H9 (cell line): ENCODE measurements at regions not wholly inside any gene's neighbourhood (a gene's known extent, or its start where the extent isn't known, plus 50 kb on each side); places are given as distances from the start of the nearest gene placed in this dataset.

Experiments
- DNase-seq: peaks from one replicate; pipeline ENCODE4 v3.0.0-alpha.2; 2017
- H2AFZ ChIP-seq: one replicate; pipeline ENCODE4 v1.6.1; 2013; ENCODE audit warnings: mild to moderate bottlenecking, low read length, control low read depth, moderate library complexity
- H2AK5ac ChIP-seq: 2 replicates; pipeline ENCODE4 v1.6.1; 2013; ENCODE audit warnings: low read length, control low read depth, mixed read lengths; ENCODE audit not compliant: insufficient read length
- H2BK120ac ChIP-seq: one replicate; pipeline ENCODE4 v1.6.1; 2013; ENCODE audit warnings: low read depth, mild to moderate bottlenecking, low read length, control low read depth, inconsistent platforms; ENCODE audit not compliant: poor library complexity, severe bottlenecking
- H2BK12ac ChIP-seq: 2 replicates; pipeline ENCODE4 v1.6.1; 2013; ENCODE audit warnings: low read length, control low read depth, mixed read lengths, low read depth; ENCODE audit not compliant: insufficient read length
- H2BK15ac ChIP-seq: 2 replicates; pipeline ENCODE4 v1.6.1; 2013; ENCODE audit warnings: low read depth, low read length, control low read depth
- H2BK20ac ChIP-seq: one replicate; pipeline ENCODE4 v1.6.1; 2013; ENCODE audit warnings: low read depth, mild to moderate bottlenecking, low read length, control low read depth, inconsistent platforms; ENCODE audit not compliant: poor library complexity, severe bottlenecking
- H2BK5ac ChIP-seq: 2 replicates; pipeline ENCODE4 v1.6.1; 2013; ENCODE audit warnings: low read length, control low read depth, mixed read lengths; ENCODE audit not compliant: insufficient read length
- H3K14ac ChIP-seq: 2 replicates; pipeline ENCODE4 v1.6.1; 2013; ENCODE audit warnings: low read length, control low read depth; ENCODE audit not compliant: insufficient read depth
- H3K18ac ChIP-seq: 2 replicates; pipeline ENCODE4 v1.6.1; 2013; ENCODE audit warnings: low read depth, mild to moderate bottlenecking, mixed read lengths, low read length, control low read depth; ENCODE audit not compliant: insufficient read length
- H3K23ac ChIP-seq: 2 replicates; pipeline ENCODE4 v1.6.1; 2013; ENCODE audit warnings: low read length, control low read depth, mixed read lengths, low read depth; ENCODE audit not compliant: insufficient read length
- H3K23me2 ChIP-seq: 2 replicates; pipeline ENCODE4 v1.6.1; 2013; ENCODE audit warnings: low read depth, mild to moderate bottlenecking, mixed read lengths, low read length, control low read depth; ENCODE audit not compliant: insufficient read length, poor library complexity, severe bottlenecking
- H3K27ac ChIP-seq: 2 replicates; pipeline ENCODE4 v1.5.1; 2013; ENCODE audit warnings: low read length, control low read depth, mixed read lengths, low read depth; ENCODE audit not compliant: insufficient read length
- H3K27me3 ChIP-seq: 2 replicates; pipeline ENCODE4 v1.6.1; 2013; ENCODE audit warnings: low read length, control low read depth, inconsistent platforms; ENCODE audit not compliant: insufficient read depth
- H3K4ac ChIP-seq: 2 replicates; pipeline ENCODE4 v1.6.1; 2013; ENCODE audit warnings: low read depth, mild to moderate bottlenecking, control low read depth, inconsistent platforms, low read length, moderate library complexity
- H3K4me1 ChIP-seq: 2 replicates; pipeline ENCODE4 v1.6.1; 2013; ENCODE audit warnings: low read length, control low read depth, inconsistent platforms; ENCODE audit not compliant: insufficient read depth
- H3K4me2 ChIP-seq: 2 replicates; pipeline ENCODE4 v1.6.1; 2013; ENCODE audit warnings: low read length, control low read depth, mixed read lengths; ENCODE audit not compliant: insufficient read length, insufficient read depth
- H3K56ac ChIP-seq: 2 replicates; pipeline ENCODE4 v1.6.1; 2013; ENCODE audit warnings: low read depth, mild to moderate bottlenecking, mixed read lengths, low read length, control low read depth; ENCODE audit not compliant: insufficient read length
- H3K79me1 ChIP-seq: 2 replicates; pipeline ENCODE4 v1.6.1; 2013; ENCODE audit warnings: low read depth, mild to moderate bottlenecking, moderate library complexity, low read length, control low read depth, inconsistent platforms; ENCODE audit not compliant: insufficient read depth, poor library complexity, severe bottlenecking
- H3K79me2 ChIP-seq: 2 replicates; pipeline ENCODE4 v1.6.1; 2013; ENCODE audit warnings: low read length, control low read depth, inconsistent platforms; ENCODE audit not compliant: insufficient read depth
- H3K9ac ChIP-seq: 2 replicates; pipeline ENCODE4 v1.6.1; 2013; ENCODE audit warnings: low read length, control low read depth, mixed read lengths; ENCODE audit not compliant: insufficient read length; ENCODE audit errors: extremely low read depth
- H3K9me3 ChIP-seq: one replicate; pipeline ENCODE4 v1.6.1; 2013; ENCODE audit warnings: low read depth, low read length, inconsistent platforms; ENCODE audit not compliant: control insufficient read depth
- H3T11ph ChIP-seq: one replicate; pipeline ENCODE4 v1.6.1; 2013; ENCODE audit warnings: mild to moderate bottlenecking, low read length, control low read depth, inconsistent platforms
- H4K20me1 ChIP-seq: one replicate; pipeline ENCODE4 v1.6.1; 2013; ENCODE audit not compliant: control insufficient read depth, insufficient read length, insufficient read depth
- H4K5ac ChIP-seq: 2 replicates; pipeline ENCODE4 v1.6.1; 2013; ENCODE audit warnings: low read depth, mild to moderate bottlenecking, mixed read lengths, low read length, control low read depth; ENCODE audit not compliant: insufficient read length
- H4K8ac ChIP-seq: replicated peaks from 2 replicates; pipeline ENCODE4 v1.6.1; 2013; ENCODE audit warnings: low read length, control low read depth, mixed read lengths, low read depth; ENCODE audit not compliant: insufficient read length
- H4K91ac ChIP-seq: 2 replicates; pipeline ENCODE4 v1.6.1; 2013; ENCODE audit warnings: low read depth, mild to moderate bottlenecking, moderate library complexity, mixed read lengths, low read length, control low read depth; ENCODE audit not compliant: insufficient read length
- H3K27ac Mint-ChIP-seq, 3 experiments: 2 replicates in 2 of 3; 3 replicates in 1 of 3; pipeline ENCODE4 v1.8.0; 2020 to 2021; ENCODE audit warnings: mixed read lengths in 3 of 3, mild to moderate bottlenecking in 1 of 3, moderate library complexity in 1 of 3
- H3K27me3 Mint-ChIP-seq: 2 replicates; pipeline ENCODE4 v1.8.0; 2021; ENCODE audit warnings: low read depth, mild to moderate bottlenecking, moderate library complexity, mixed read lengths
- H3K36me3 Mint-ChIP-seq, 3 experiments: 2 replicates in 2 of 3; 3 replicates in 1 of 3; pipeline ENCODE4 v1.8.0; 2020 to 2021; ENCODE audit warnings: low read depth in 3 of 3, mixed read lengths in 3 of 3; ENCODE audit not compliant: insufficient read depth in 1 of 3
- H3K4me1 Mint-ChIP-seq, 2 experiments: 2 replicates each; pipeline ENCODE4 v1.8.0; 2020; ENCODE audit warnings: mixed read lengths in 2 of 2
- H3K4me3 Mint-ChIP-seq, 2 experiments: 2 replicates in 1 of 2; 3 replicates in 1 of 2; pipeline ENCODE4 v1.8.0; 2020 to 2021; ENCODE audit warnings: mild to moderate bottlenecking in 2 of 2, mixed read lengths in 2 of 2, moderate library complexity in 1 of 2
- H3K9me3 Mint-ChIP-seq, 2 experiments: 2 replicates in 1 of 2; 3 replicates in 1 of 2; pipeline ENCODE4 v1.8.0; 2020; ENCODE audit warnings: mild to moderate bottlenecking in 2 of 2, mixed read lengths in 2 of 2, moderate library complexity in 1 of 2
- WGBS: extraction: QIAGEN DNeasy Blood & Tissue Kit; methylation state at CpG from one replicate; pipeline ENCODE4 v1.1.7; 2013; ENCODE audit warnings: missing lambda C conversion rate, low lambda C conversion rate, mixed read lengths; ENCODE audit not compliant: insufficient read length; ENCODE audit errors: extremely low coverage; 5-methylcytosine and 5-hydroxymethylcytosine counted together
- TF ChIP-seq, protein P1 (sequence below): fragments of 200-600 bp; sonication (generic); conservative IDR thresholded peaks from 3 replicates; pipeline ENCODE4 v1.8.0; 2021; ENCODE audit warnings: antibody characterized with exemption, mild to moderate bottlenecking

DNA sequence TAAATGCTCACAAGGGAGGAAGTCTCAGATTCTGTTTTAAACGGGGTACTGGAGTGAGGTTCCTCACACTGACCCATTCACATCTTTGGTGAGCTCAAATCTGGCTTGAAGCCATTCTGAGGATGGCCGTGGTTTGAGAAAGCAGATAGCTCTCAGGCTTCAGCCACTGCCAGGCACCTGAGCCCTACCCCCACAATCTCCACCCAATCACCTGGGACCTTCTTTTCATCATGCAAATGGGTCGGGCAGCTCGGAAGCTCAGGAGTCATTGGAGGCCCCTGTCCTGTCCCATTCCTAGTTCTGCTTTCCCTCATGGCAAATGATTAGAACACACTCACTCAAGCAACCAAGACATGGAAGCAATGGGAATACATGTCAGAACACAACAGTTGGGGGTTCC is 141.4 kb upstream of the ETS2 start:
- H3K27ac Mint-ChIP-seq = no peak overlapping the region
- Histone ChIP-seq H4K91ac (no peak overlapping the region), H3K27me3 (peaks cover 6% of the 10 kb centered on the region; the same call in 1 of the 2 replicates), H2AFZ (no peak overlapping the region), H3K9me3 (no peaks in the 10 kb centered on the region), H2BK12ac (no peak overlapping the region), H4K8ac (no peak overlapping the region), H3K27ac (no peak overlapping the region), H3K9ac (no peak overlapping the region), H4K20me1 (no peaks in the 10 kb centered on the region), H3K79me1 (no peaks in the 10 kb centered on the region), H3K4ac (no peak overlapping the region), H3K14ac (no peak overlapping the region), H2BK20ac (no peak overlapping the region), H4K5ac (no peak overlapping the region), H3K56ac (no peak overlapping the region), H2AK5ac (no peak overlapping the region), H3T11ph (no peak overlapping the region), H2BK120ac (no peak overlapping the region), H2BK5ac (no peak overlapping the region), H3K23ac (no peak overlapping the region), H2BK15ac (no peak overlapping the region), H3K4me1 (no peaks in the 10 kb centered on the region; the same call in 1 of the 2 replicates), H3K18ac (no peak overlapping the region), H3K23me2 (peaks cover 17% of the 10 kb centered on the region), H3K4me2 (no peak overlapping the region), H3K79me2 (no peaks in the 10 kb centered on the region)
- H3K27me3 Mint-ChIP-seq = peaks cover 44% of the 10 kb centered on the region
- H3K9me3 Mint-ChIP-seq = no peaks in the 10 kb centered on the region
- TF ChIP-seq, protein P1, sequence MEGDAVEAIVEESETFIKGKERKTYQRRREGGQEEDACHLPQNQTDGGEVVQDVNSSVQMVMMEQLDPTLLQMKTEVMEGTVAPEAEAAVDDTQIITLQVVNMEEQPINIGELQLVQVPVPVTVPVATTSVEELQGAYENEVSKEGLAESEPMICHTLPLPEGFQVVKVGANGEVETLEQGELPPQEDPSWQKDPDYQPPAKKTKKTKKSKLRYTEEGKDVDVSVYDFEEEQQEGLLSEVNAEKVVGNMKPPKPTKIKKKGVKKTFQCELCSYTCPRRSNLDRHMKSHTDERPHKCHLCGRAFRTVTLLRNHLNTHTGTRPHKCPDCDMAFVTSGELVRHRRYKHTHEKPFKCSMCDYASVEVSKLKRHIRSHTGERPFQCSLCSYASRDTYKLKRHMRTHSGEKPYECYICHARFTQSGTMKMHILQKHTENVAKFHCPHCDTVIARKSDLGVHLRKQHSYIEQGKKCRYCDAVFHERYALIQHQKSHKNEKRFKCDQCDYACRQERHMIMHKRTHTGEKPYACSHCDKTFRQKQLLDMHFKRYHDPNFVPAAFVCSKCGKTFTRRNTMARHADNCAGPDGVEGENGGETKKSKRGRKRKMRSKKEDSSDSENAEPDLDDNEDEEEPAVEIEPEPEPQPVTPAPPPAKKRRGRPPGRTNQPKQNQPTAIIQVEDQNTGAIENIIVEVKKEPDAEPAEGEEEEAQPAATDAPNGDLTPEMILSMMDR = no peak
- no peak overlapping the region for H3K4me3 Mint-ChIP-seq
- H3K36me3 Mint-ChIP-seq = no peaks in the 10 kb centered on the region; a peak in 1 of 7 replicates
- peaks cover 21 to 24% of the 10 kb centered on the region in 2 experiments for H3K4me1 Mint-ChIP-seq
- DNase-seq = peak; percentile 61
- no CpG with 5 or more reads among the region's 4 CpGs for WGBS
